Hepatocyte (in vitro differentiated cells): ENCODE measurements at regions not wholly inside any gene's neighbourhood (a gene's known extent, or its start where the extent isn't known, plus 50 kb on each side); places are given as distances from the start of the nearest gene placed in this dataset.

Source experiments
- DNase-seq: peaks from one replicate; pipeline ENCODE4 v3.0.0-alpha.2; 2016; ENCODE audit warnings: low spot score
- H2AFZ ChIP-seq: fragments of 200-600 bp; sonication (generic); 2 replicates; pipeline ENCODE4 v1.6.0; 2016; ENCODE audit warnings: antibody characterized with exemption, mild to moderate bottlenecking
- H3K27ac ChIP-seq: fragments of 200-600 bp; sonication (generic); 2 replicates; pipeline ENCODE4 v1.5.1; 2016; ENCODE audit warnings: mild to moderate bottlenecking
- H3K27me3 ChIP-seq: fragments of 200-600 bp; sonication (generic); 2 replicates; pipeline ENCODE4 v1.6.1; 2016
- H3K36me3 ChIP-seq: fragments of 200-600 bp; sonication (generic); replicated peaks from 2 replicates; pipeline ENCODE4 v1.5.1; 2016; ENCODE audit warnings: low read depth; ENCODE audit not compliant: insufficient read depth
- H3K4me1 ChIP-seq: fragments of 200-600 bp; sonication (generic); 2 replicates; pipeline ENCODE4 v1.5.1; 2016; ENCODE audit warnings: mild to moderate bottlenecking, moderate library complexity; ENCODE audit not compliant: insufficient read depth
- H3K4me2 ChIP-seq: fragments of 200-600 bp; sonication (generic); 2 replicates; pipeline ENCODE4 v1.6.0; 2016
- H3K4me3 ChIP-seq: fragments of 200-600 bp; sonication (generic); 2 replicates; pipeline ENCODE4 v1.5.1; 2016; ENCODE audit warnings: mild to moderate bottlenecking
- H3K79me2 ChIP-seq: fragments of 200-600 bp; sonication (generic); 2 replicates; pipeline ENCODE4 v1.6.0; 2017; ENCODE audit warnings: mild to moderate bottlenecking
- H3K9me2 ChIP-seq: fragments of 200-600 bp; sonication (generic); replicated peaks from 2 replicates; pipeline ENCODE4 v1.6.0; 2017; ENCODE audit warnings: mild to moderate bottlenecking; ENCODE audit not compliant: insufficient read depth
- H3K9me3 ChIP-seq: fragments of 200-600 bp; sonication (generic); 2 replicates; pipeline ENCODE4 v1.5.1; 2016; ENCODE audit warnings: low read depth, mild to moderate bottlenecking
- H4K20me1 ChIP-seq: fragments of 200-600 bp; sonication (generic); 2 replicates; pipeline ENCODE4 v1.6.0; 2016; ENCODE audit warnings: mild to moderate bottlenecking; ENCODE audit not compliant: insufficient read depth, poor library complexity, severe bottlenecking
- CTCF ChIP-seq: fragments of 200-600 bp; sonication (generic); IDR thresholded peaks from 2 replicates; pipeline ENCODE4 v1.5.1; 2016; ENCODE audit warnings: antibody characterized with exemption, mild to moderate bottlenecking; ENCODE audit not compliant: poor library complexity
- EZH2 ChIP-seq: fragments of 200-600 bp; sonication (generic); IDR thresholded peaks from 2 replicates; pipeline ENCODE4 v1.6.1; 2016; ENCODE audit warnings: antibody characterized with exemption, mild to moderate bottlenecking, borderline replicate concordance
- EZH2phosphoT487 ChIP-seq: fragments of 200-600 bp; sonication (generic); IDR thresholded peaks from one replicate; pipeline ENCODE4 v1.6.1; 2018; ENCODE audit warnings: antibody characterized with exemption, mild to moderate bottlenecking, low read depth, moderate library complexity; ENCODE audit not compliant: unreplicated experiment, severe bottlenecking
- WGBS: methylation state at CpG from one replicate; pipeline ENCODE4 v1.1.6; 2016; ENCODE audit warnings: low lambda C conversion rate; ENCODE audit errors: missing lambda C conversion rate; 5-methylcytosine and 5-hydroxymethylcytosine counted together

- Histone ChIP-seq H3K79me2 (no peaks in the 10 kb centered on the region), H3K9me2 (no peaks in the 10 kb centered on the region), H3K27me3 (no peaks in the 10 kb centered on the region), H4K20me1 (no peaks in the 10 kb centered on the region), H3K36me3 (no peaks in the 10 kb centered on the region), H3K4me2 (no peak overlapping the region), H2AFZ (no peak overlapping the region), H3K4me1 (peaks cover 10% of the 10 kb centered on the region), H3K4me3 (no peak overlapping the region), H3K9me3 (no peaks in the 10 kb centered on the region), H3K27ac (peak overlapping the region; percentile 30)
- TF ChIP-seq CTCF (no peak), EZH2phosphoT487 (no peak), EZH2 (no peak)
- WGBS: 75% methylated on average over 6 of the region's 6 CpGs
- DNase-seq: no peak
Measured at GRCh38 chr14:51328772-51329353, 88.8 kb downstream of the TMX1 start.

- Histone ChIP-seq H3K4me3 (no peak overlapping the region), H3K4me2 (no peak overlapping the region), H3K36me3 (no peaks in the 10 kb centered on the region), H2AFZ (no peak overlapping the region), H4K20me1 (no peaks in the 10 kb centered on the region), H3K9me2 (no peaks in the 10 kb centered on the region), H3K79me2 (no peaks in the 10 kb centered on the region), H3K27ac (peak overlapping the region; percentile 24), H3K4me1 (peaks cover 10% of the 10 kb centered on the region), H3K27me3 (no peaks in the 10 kb centered on the region), H3K9me3 (no peaks in the 10 kb centered on the region)
- WGBS: 70% methylated on average over 8 of the region's 8 CpGs
- TF ChIP-seq CTCF (no peak), EZH2phosphoT487 (no peak), EZH2 (no peak)
- no peak for DNase-seq
Measured at GRCh38 chr14:51331486-51332367, 91.7 kb downstream of the TMX1 start.

- no peaks in the 10 kb centered on the region for H3K27me3 ChIP-seq
- H4K20me1 ChIP-seq: no peaks in the 10 kb centered on the region
- no peaks in the 10 kb centered on the region for H3K9me2 ChIP-seq
- no peak overlapping the region for H3K4me3 ChIP-seq
- H3K4me2 ChIP-seq: no peak overlapping the region
- H3K4me1 ChIP-seq: peaks cover 5% of the 10 kb centered on the region
- no peak for TF ChIP-seq CTCF
- TF ChIP-seq EZH2phosphoT487: no peak
- TF ChIP-seq EZH2: no peak
- no peak for DNase-seq
- no peak overlapping the region for H2AFZ ChIP-seq
- no peaks in the 10 kb centered on the region for H3K9me3 ChIP-seq
- no peaks in the 10 kb centered on the region for H3K79me2 ChIP-seq
- H3K27ac ChIP-seq: no peak overlapping the region
- WGBS: 77% methylated on average over 4 of the region's 4 CpGs
- no peaks in the 10 kb centered on the region for H3K36me3 ChIP-seq
Measured at GRCh38 chr14:51333299-51333698, 93.3 kb downstream of the TMX1 start.
